Renal cortical epithelial cell (primary cell): ENCODE measurements at regions not wholly inside any gene's neighbourhood (a gene's known extent, or its start where the extent isn't known, plus 50 kb on each side); places are given as distances from the start of the nearest gene placed in this dataset.
A peak's percentile ranks its signal among the peaks of the same experiment; 100 is the strongest.
"Not testable (repeated sequence)": the region's sequence is repeated elsewhere in the genome, so short reads cannot be mapped to it uniquely, and the experiment has no call there.

Experiments
- DNase-seq: peaks from one replicate; pipeline ENCODE4 v3.0.0-alpha.2; 2011; ENCODE audit warnings: low read depth

DNA sequence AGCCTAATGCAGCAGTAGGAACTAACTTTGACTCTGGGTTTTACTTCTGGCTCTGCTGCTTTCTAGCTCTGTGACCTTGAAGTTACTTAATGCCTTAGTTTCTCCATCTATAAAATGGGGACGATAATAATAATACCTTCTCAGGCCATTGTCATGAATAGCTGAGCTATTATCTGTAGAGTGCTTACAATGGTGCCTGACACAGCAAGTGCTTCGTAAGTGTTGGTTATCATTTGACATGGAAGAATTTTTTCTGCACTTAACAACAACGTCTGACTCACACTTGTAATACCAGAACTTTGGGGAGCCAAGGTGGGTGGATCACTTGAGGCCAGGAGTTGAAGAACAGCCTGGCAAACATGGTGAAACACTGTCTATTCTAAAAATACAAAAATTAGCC is 140.5 kb downstream of the ARL4A start:
- DNase-seq = no peak

DNA sequence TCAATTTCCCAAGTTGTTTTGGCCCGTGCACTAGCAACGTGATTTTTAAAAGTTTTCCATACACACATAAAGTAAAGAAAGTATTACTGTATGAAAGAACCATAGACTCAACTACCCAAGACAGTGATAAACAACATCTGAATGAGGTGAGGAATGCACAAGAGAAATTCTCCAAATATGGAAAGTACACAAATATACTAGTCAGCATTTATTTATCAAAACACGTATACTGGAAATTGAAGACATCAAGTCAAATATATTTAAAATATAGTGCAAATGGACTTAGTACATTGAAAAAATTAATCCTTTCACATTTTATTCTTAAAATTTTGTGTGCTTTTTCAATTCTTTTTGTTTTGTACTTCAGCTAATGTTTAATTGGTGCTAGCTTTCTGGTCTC is 143.6 kb downstream of the ARL4A start:
- no peak for DNase-seq

DNA sequence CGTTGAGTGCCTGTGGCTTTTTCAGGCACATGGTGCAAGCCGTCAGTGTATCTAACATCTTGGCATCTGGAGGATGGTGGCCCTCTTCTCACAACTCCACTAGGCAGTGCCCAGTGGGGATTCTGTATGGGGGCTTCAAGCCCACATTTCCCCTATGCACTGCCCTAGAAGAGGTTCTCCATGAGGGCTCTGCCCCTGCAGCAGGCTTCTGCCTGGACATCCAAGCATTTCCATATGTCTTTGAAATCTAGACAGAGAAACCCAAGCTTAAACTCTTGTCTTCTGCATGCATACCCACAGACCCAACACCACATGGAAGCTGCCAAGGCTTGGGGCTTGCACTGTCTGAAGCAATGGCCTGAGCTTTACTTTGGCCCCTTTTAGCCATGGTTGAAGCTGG is 146.4 kb downstream of the ARL4A start:
- DNase-seq = no peak

DNA sequence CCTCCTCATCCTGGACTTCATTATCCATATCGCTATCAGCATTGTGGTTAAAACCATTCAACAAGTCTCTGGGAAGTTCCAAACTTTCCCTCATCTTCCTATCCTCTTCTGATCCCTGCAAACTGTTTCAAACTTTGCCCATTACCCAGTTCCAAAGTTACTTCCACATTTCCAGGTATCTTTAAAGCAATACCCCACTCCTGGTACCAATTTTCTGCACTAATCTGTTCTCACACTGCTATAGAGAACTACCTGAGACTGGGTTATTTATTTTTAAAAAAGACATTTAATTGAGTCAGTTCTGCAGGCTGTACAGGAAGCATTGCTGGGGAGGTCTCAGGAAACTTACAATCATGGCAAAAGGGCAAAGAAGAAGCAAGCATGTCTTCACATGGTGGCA is 147.3 kb downstream of the ARL4A start:
- DNase-seq = no peak

DNA sequence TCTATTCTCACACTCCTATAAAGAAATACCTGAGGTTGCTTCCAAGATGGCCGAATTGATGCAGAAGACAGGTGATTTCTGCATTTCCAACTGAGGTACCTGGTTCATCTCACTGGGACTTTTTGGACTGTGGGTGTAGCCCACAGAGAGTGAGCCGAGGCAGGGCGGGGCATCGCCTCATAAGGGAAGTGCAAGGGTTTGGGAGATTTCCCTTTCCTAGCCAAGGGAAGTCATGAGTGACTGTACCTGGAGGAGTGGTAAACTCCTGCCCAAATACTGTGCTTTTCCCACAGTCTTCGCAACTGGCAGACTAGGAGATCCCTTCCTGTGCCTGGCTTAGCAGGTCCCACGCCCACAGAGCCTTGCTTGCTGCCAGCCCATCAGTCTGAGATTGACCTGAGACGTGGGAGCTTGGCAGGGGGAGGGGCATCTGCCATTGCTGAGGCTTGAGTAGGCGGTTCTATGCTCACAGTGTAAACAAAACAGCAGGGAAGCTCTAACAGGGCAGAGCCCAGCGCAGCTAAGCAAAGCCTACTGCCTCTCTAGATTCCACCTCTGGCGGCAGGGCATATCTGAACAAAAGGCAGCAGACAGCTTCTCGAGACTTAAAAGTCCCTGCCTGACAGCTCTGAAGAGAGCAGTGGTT is 152.2 kb downstream of the ARL4A start:
- DNase-seq = peak; percentile 34

DNA sequence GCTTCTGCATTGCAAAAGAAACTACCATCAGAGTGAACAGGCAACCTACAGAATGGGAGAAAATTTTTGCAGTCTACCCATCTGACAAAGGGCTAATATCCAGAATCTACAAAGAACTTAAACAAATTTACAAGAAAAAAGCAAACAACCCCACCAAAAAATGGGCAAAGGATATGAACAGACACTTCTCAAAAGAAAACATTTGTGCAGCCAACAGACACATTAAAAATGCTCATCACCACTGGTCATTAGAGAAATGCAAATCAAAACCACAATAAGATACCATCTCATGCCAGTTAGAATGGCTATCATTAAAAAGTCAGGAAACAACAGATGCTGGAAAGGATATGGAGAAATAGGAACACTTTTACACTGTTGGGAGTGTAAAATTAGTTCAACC is 157.3 kb downstream of the ARL4A start:
- DNase-seq = not testable (repeated sequence)

DNA sequence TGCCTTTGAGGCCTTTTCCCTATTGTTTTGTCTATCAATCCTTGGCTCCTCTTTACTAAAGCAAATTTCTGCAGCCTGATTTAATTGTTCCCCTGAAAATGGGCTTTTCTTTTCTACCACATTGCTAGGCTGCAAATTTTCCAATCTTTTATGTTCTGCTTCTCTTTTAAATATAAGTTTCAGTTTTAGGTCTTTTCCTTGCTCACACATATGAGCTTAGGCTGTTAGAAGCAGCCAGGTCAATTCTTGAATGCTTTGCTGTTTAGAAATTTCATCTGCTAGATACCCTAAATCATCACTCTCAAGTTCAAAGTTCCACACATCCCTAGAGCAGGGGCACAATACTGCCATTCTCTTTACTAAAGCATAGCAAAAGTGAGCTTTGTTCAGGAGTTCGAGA is 159.6 kb downstream of the ARL4A start:
- no peak for DNase-seq

DNA sequence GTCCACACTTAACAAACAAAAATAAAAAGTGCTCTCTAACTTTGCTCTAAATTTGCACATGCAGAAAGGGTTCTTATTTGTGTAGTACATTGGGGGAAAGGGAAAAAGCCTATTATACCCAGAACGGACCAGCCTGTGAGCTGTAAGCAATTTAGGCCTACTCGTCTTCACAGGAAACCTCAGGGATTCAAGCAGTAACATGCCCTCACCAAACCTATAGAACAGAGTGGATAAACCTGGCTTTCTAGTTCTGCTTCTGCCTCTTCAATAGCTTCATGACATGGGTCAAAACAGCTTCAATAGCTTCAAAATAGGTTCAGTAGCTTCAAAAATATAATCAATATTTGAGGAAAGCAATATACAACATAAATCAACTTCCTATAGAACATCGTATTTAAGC is 163.7 kb downstream of the ARL4A start:
- DNase-seq = no peak

DNA sequence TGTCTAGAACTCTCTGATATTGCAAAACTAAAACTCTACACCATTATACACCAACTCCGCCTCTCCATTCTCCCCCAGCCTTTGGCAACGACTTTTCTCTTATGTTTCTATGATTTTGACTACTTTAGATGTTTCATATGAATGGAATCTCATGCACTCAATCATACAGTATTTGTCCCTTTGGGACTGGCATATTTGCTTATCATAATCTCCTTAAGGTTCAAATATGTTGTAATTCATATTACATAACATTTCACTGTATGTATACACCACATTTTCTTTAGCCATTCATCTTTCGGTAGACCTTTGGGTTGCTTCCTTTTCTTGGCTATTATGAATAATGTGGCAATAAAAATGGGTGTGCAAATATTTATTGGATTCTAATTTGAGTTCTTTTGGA is 164.4 kb downstream of the ARL4A start:
- DNase-seq = no peak

DNA sequence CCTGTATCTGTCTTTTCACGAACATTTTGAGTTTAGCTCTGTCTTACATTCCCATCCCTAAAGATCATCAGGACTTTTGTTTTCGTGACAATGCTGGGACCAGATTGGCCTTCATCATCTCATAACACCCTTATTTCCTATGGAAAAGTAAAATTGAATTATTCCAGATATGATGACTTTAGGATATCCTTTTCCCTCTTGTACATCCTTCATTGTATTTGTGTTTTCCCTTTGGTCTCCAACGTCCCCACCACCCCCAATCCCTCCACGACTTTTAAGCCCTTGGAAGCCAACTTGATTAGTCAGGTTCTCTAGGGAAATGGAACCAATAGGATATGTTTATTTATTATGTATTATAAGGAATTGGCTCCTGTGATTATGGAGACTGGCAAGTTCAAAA is 167.6 kb downstream of the ARL4A start:
- DNase-seq = no peak

DNA sequence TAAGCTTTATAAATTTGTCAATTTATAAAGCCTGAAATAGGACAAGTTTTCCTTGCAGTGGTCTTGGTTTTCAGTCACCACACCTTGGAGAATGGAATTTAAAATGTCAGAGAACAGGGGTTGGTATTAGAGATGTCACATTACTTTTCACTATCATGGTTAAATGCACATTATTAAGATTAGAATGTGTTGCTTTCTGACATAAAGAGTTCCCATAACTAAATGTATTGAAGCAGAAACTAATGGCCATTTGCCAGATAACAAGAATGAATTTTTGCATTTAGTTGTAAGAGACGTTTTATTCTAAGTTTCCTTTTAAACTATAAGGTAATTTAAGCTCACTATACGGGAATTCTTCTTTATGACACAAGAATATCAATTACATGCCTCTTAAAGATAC is 172.3 kb downstream of the ARL4A start:
- DNase-seq = no peak

DNA sequence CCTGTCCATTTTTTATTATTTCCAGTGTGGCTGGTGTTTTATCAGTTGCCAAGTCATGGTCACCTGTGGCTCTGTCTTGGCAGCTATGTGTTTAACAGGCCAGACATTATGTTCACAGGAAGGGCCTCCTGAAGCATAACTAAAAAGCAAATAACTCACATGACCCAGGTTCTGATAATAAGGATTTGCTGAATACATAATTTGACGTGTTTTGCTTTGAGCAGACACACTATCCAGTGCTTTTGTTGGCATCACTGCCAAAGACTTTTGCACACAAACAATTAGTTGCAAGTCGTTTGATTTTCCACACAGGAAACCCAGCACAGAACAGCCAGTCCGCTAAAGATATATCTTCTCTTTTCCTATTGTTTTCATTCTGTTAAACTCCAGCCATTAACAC is 173.6 kb downstream of the ARL4A start:
- peak; percentile 11 for DNase-seq

DNA sequence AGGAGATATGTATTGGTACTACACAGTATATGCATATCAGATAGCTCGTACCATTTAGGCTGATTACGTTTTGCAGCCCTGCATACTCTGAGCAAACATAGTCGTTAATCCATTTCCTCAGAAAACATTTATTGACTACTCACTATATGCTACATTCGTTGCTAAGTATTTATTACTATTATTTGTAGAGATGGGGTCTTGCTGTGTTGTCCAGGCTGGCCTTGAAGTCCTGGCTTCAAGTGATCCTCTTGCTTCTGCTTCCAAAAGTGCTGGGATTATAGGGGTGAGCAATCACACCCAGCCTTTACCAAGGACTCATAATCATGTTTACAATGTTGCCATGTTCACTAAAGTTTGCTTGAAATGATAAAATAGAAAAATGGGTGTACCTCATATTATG is 174.7 kb downstream of the ARL4A start:
- no peak for DNase-seq

DNA sequence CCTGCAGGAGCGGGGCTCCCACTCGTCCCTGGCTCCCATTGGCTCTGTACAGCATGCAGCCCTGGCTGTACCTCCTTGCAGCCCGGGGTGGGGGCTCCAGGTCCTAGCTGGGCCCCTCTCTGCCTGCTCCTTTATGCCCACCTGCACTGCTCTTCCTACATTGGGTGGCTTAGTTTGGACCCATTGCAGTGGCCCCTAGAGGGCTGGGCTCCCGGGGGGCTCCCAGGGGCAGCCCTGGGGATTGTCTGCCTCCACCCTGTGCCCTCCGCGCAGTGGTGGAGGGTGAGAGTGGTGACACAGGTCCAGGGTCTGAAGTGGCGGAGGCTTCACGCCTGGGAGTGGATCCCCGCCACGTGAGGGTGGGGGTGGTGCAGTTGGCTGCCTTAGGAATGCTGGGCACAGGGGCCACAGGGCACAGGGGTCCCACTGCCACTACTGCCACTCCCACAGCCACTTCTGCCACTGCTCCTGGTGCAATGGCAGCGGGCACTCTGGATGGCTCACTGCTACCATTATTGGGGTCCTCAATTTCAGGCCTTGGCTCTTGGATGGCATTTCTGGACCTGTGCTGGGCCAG is 177.1 kb downstream of the ARL4A start:
- no peak for DNase-seq

DNA sequence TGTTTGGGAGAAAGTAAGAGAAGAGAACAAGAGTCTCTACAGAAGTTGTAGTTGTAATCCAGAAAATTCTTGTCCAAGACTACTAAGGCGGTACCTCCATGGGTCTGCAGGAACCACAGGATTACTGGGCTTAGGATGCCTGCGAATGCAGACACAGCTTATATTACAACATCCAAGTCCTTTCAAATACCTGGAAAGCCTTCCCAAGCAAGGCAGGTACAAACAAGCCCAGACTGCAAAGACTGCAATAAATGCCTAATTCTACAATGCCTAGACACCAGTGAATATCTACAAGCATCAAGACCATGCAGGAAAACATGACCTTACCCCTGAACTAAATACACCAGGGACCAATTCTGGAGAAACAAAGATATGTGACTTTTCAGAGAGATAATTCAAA is 178.2 kb downstream of the ARL4A start:
- DNase-seq = no peak

DNA sequence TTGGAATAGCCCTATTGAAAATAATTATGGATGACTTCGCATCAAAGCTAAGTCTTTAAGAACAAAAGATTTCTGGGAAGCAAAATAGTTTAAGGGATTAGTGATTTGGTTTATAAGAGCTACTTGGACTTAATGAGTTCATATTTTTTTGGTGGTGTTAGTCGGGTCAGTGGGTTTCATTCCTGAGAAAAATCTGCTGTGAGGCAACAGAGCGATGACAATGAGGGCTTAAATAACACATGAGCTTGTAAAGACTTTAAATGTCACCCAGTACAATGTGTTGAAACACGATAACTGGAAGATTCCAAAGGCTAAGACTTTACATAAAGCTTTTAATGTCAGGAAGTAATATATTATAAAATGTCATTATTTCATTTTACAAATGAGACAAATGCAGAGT is 178.8 kb downstream of the ARL4A start:
- peak; percentile 33 for DNase-seq

DNA sequence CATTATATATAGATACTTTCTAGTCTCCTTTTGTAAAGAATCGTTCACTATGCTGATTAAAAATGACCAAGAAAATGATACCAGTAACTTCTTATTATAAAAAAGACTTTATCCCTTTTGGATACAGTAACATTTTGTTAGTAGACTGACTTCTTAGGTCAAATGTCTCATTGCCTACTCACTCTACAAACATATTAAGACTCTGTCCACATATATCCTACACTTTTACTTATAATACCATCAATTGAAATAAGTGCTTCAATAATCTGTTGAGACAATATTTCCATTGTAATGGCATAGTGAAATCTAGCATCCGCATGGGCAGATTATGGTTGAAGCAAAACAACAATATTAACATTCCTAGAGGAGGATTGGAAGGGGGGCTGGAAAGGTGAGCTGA is 180.6 kb downstream of the ARL4A start:
- DNase-seq = no peak

DNA sequence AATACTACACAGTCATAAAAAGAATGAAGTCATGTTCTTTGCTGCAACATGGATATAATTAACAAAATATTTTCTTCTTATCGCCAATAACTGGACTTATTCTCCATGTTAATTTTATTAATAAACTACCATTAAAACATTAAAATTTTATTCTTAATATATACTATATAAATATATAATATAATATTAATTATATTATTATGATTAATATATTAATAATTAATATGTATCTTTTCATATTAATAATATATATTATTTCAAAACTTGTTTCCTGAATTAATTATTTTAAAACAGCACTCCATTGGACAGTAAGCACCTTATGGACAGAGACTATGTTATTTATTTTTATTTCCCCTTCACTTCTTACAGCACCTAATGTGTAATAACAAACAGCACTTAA is 182.8 kb downstream of the ARL4A start:
- DNase-seq = no peak

DNA sequence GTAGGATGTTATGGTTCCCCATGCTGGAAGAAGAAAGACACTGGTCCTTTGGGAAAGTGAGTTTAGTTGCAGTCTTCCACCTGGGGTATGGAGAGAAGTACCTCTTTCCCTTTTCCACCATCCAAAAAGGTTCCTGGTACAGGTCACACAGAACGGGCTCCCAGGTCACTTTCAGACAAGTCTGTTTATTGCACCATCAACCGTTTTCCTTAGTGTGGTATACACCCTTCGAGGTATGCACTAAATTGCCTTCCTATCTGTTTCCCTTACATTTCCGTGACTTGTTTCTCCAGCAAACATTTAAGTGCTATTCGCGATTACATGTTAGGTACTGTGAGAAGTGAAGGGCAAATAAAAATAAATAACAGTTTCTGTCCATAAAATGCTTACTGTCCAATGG is 185.1 kb downstream of the ARL4A start:
- no peak for DNase-seq

DNA sequence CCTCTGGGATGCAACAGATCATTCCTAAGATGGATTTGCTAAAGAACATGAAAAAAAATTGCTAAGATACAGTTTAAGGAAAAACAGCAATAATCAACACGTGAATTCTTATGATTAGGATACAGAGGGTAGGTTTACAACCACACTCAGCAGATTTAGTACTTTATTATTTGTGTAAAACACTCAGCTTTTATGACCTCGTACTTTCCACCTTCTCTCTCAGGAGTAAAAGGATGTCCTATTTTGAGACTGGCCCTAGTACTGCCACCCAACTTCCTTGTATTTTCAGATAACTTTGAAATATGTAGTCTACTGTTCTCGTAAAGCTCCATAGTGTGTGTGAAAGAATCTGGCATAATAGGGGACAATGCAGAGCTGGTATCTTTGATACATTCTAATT is 186.1 kb downstream of the ARL4A start:
- DNase-seq = no peak

DNA sequence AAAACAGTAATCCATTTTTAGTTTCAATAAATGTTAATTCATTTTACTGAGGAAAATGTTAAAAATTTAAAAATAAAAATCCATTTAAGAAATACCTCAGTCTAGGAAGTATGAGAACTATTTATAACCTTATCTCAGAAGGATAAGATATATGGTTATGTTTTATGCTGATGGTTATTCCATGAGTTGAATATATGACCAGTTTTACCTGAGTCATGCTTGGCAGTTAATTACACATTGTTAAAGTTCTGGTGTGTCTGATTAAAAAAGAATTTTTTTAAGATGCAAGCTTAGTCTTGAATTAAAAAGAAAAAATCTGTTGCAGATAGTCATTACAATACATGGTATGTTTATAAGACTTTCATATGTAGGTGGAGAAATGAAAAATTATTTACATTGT is 191.7 kb downstream of the ARL4A start:
- DNase-seq = no peak

DNA sequence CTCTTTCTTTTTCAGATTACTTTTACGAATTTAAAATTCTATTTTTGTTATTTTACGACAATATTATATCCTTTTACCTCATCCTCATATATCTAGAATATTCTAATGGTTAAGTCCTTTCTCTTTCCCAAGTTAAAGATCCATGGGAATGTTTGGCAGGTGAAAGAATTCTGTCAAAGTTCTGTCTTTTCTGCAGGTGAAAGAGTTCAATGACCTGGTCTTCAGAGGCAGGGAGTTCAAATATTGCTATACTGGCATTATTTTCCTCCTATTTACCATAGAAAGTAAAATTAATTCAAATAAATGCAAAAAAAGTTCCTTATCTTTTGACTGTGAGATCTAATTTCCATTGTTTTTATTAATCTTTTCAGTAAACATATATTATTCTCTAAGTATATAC is 194.3 kb downstream of the ARL4A start:
- no peak for DNase-seq

DNA sequence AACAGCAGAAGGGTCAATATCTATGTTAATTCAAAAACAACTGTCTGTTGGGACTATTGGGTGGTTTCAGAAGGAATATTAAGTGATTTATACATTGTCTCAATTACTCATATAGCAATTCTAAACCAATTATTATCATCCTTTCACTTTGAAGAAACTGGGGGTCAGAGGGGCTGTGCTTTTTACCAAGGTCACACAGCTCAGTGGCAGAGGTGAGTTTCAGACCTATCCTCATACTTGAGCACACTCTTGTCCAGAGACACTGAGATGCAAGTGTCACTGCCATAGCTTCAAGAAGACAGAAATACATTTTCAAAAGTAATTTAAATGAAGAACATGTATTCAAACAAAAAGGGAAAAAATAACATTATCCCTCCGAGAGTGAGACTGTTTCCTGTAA is 195.3 kb downstream of the ARL4A start:
- DNase-seq = no peak

DNA sequence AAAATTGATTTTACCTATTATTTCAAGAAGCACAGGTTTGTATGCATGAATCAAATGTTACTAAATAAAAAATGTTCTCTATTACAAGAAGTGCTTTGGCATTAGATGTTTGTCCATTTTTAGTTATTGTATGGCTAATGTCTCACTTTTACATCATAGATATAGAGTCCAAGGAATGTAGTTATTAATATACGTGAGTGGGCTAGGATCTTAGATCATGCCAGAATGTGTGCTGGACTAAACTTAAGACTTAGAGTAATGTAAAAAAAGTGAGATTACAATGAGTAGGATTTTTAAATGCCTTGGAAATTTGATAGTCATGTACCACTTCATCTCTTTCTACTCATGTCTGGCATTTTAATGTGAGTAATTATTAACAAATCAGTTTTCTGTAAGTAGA is 196.6 kb downstream of the ARL4A start:
- peak; percentile 27 for DNase-seq
